GM23248 (cell line): ENCODE measurements at regions not wholly inside any gene's neighbourhood (a gene's known extent, or its start where the extent isn't known, plus 50 kb on each side); places are given as distances from the start of the nearest gene placed in this dataset.
"Not testable (repeated sequence)": the region's sequence is repeated elsewhere in the genome, so short reads cannot be mapped to it uniquely, and the experiment has no call there.

Experiments used
- DNase-seq: peaks from one replicate; pipeline ENCODE4 v3.0.0-alpha.2; 2015
- H2AFZ ChIP-seq: fragments of 200-600 bp; sonication (generic); 2 replicates; pipeline ENCODE4 v1.6.1; 2016; ENCODE audit warnings: antibody characterized with exemption
- H3F3A ChIP-seq: fragments of 200-600 bp; sonication (generic); 2 replicates; pipeline ENCODE4 v1.6.1; 2016; ENCODE audit warnings: mild to moderate bottlenecking, antibody characterized with exemption, mixed run types; ENCODE audit not compliant: insufficient read depth
- H3K27ac ChIP-seq: fragments of 200-600 bp; sonication (generic); 2 replicates; pipeline ENCODE4 v1.5.1; 2016; ENCODE audit warnings: mild to moderate bottlenecking
- H3K27me3 ChIP-seq: fragments of 200-600 bp; sonication (generic); replicated peaks from 2 replicates; pipeline ENCODE4 v1.6.1; 2016; ENCODE audit warnings: mild to moderate bottlenecking; ENCODE audit not compliant: insufficient read depth
- H3K36me3 ChIP-seq: fragments of 200-600 bp; sonication (generic); 2 replicates; pipeline ENCODE4 v1.6.1; 2016; ENCODE audit warnings: low read depth, mild to moderate bottlenecking
- H3K4me1 ChIP-seq: fragments of 200-600 bp; sonication (generic); 2 replicates; pipeline ENCODE4 v1.6.1; 2016; ENCODE audit warnings: mild to moderate bottlenecking; ENCODE audit not compliant: insufficient read depth
- H3K4me2 ChIP-seq: fragments of 200-600 bp; sonication (generic); one replicate; pipeline ENCODE4 v1.6.1; 2016; ENCODE audit warnings: mild to moderate bottlenecking; ENCODE audit not compliant: unreplicated experiment
- H3K4me3 ChIP-seq: fragments of 200-600 bp; sonication (generic); 2 replicates; pipeline ENCODE4 v1.5.1; 2016; ENCODE audit warnings: mild to moderate bottlenecking
- H3K79me2 ChIP-seq: fragments of 200-600 bp; sonication (generic); 2 replicates; pipeline ENCODE4 v1.6.1; 2016; ENCODE audit warnings: mild to moderate bottlenecking; ENCODE audit not compliant: insufficient read depth
- H3K9ac ChIP-seq: fragments of 200-600 bp; sonication (generic); 2 replicates; pipeline ENCODE4 v1.6.1; 2016; ENCODE audit warnings: mild to moderate bottlenecking
- H3K9me2 ChIP-seq: fragments of 200-600 bp; sonication (generic); 2 replicates; pipeline ENCODE4 v1.6.1; 2016; ENCODE audit warnings: mixed run types, mild to moderate bottlenecking, moderate library complexity; ENCODE audit not compliant: insufficient read depth
- H3K9me3 ChIP-seq: fragments of 200-600 bp; sonication (generic); one replicate; pipeline ENCODE4 v1.6.1; 2017; ENCODE audit warnings: low read depth
- H4K20me1 ChIP-seq: fragments of 200-600 bp; sonication (generic); 2 replicates; pipeline ENCODE4 v1.6.0; 2016; ENCODE audit not compliant: insufficient read depth
- EZH2 ChIP-seq: fragments of 200-600 bp; sonication (generic); IDR thresholded peaks from 2 replicates; pipeline ENCODE4 v1.6.1; 2018; ENCODE audit warnings: antibody characterized with exemption, mild to moderate bottlenecking; ENCODE audit not compliant: insufficient read depth, poor library complexity, severe bottlenecking
- EZH2phosphoT487 ChIP-seq: fragments of 200-600 bp; sonication (generic); IDR thresholded peaks from 2 replicates; pipeline ENCODE4 v1.6.1; 2018; ENCODE audit warnings: antibody characterized with exemption, moderate library complexity, mild to moderate bottlenecking, low read depth; ENCODE audit not compliant: insufficient read depth
- WGBS, 2 experiments: methylation state at CpG; one replicate each; pipeline ENCODE4 v1.1.6; 2015 to 2017; ENCODE audit warnings: low lambda C conversion rate in 2 of 2, low coverage in 1 of 2; ENCODE audit errors: missing lambda C conversion rate in 2 of 2; 5-methylcytosine and 5-hydroxymethylcytosine counted together
- in situ Hi-C: fragments of 300-500 bp; cut with MboI; formaldehyde crosslinking; loops from 2 replicates; pipeline ENCODE4 v1.15.0; 2020

- Histone ChIP-seq H3K9ac (no peak overlapping the region), H3K4me2 (no peak overlapping the region), H3K36me3 (no peaks in the 10 kb centered on the region), H3K27ac (no peak overlapping the region), H3F3A (0 out of 2 replicates have a peak, but pooled peaks cover 8% of the 10 kb centered on the region), H3K9me3 (no peaks in the 10 kb centered on the region), H3K4me1 (0 out of 2 replicates have a peak, but pooled peaks cover 4% of the 10 kb centered on the region), H2AFZ (no peak overlapping the region), H3K4me3 (no peak overlapping the region), H3K27me3 (peaks cover 34% of the 10 kb centered on the region), H3K9me2 (no peaks in the 10 kb centered on the region), H3K79me2 (no peaks in the 10 kb centered on the region), H4K20me1 (no peaks in the 10 kb centered on the region)
- 12 to 13% methylated on average over 8 of the region's 8 CpGs for WGBS, 2 experiments
- DNase-seq, result peak; percentile 89
- in situ Hi-C loops, result no loop called here
- TF ChIP-seq EZH2phosphoT487 (no peak), EZH2 (no peak)
Observed at GRCh38 chr16:22638393-22639206, 127.9 kb downstream of the NPIPB5 start.

DNA sequence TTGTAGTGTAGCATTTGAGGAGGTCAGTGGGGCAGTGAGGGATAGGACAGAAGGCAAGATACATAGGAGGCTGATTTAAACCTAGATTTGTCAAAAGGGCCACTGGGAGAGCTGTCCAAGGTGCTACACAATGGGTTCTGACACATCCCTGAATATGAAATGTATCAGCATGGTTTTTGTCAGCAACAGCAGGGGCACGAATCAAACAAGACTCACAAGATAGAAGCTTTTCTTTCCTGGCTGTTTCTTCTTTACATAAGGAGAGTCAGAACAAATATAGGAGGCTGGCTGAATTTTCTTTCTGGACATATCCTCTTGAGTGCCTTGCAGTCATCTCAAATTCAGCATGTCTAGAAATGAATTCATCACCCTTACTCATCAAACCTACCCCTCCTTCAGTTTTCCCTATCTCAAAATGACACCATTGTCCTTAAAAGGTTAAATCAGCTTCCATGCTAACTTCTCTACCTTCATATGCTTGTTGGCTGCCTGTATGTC is 130.5 kb downstream of the NPIPB5 start:
- Histone ChIP-seq H3K9ac (no peak overlapping the region), H3K36me3 (no peaks in the 10 kb centered on the region), H3K9me2 (no peaks in the 10 kb centered on the region), H3K9me3 (no peaks in the 10 kb centered on the region), H3F3A (0 out of 2 replicates have a peak, but pooled peaks cover 8% of the 10 kb centered on the region), H3K79me2 (no peaks in the 10 kb centered on the region), H3K27me3 (peaks cover 32% of the 10 kb centered on the region), H3K4me2 (no peak overlapping the region), H2AFZ (no peak overlapping the region), H4K20me1 (no peaks in the 10 kb centered on the region), H3K4me1 (0 out of 2 replicates have a peak, but pooled peaks cover 4% of the 10 kb centered on the region), H3K4me3 (no peak overlapping the region), H3K27ac (no peak overlapping the region)
- peak; percentile 61 for DNase-seq
- 8 to 24% methylated on average over 1 of the region's 1 CpG for WGBS, 2 experiments
- TF ChIP-seq EZH2phosphoT487, result no peak
- TF ChIP-seq EZH2, result no peak
- in situ Hi-C loops, result no loop called here

GRCh38 chr16:22642416-22643088 is 131.9 kb downstream of the NPIPB5 start:
- H3F3A ChIP-seq, result 0 out of 2 replicates have a peak, but pooled peaks cover 8% of the 10 kb centered on the region
- H3K79me2 ChIP-seq, result no peaks in the 10 kb centered on the region
- no peaks in the 10 kb centered on the region for H4K20me1 ChIP-seq
- 25 to 27% methylated on average over 9 of the region's 9 CpGs for WGBS, 2 experiments
- H3K27me3 ChIP-seq, result peaks cover 45% of the 10 kb centered on the region
- in situ Hi-C loops, result no loop called here
- no peaks in the 10 kb centered on the region for H3K36me3 ChIP-seq
- no peak overlapping the region for H3K4me2 ChIP-seq
- no peak overlapping the region for H3K4me3 ChIP-seq
- no peak for DNase-seq
- H2AFZ ChIP-seq, result no peak overlapping the region
- no peak overlapping the region for H3K27ac ChIP-seq
- no peaks in the 10 kb centered on the region for H3K9me3 ChIP-seq
- H3K4me1 ChIP-seq, result 0 out of 2 replicates have a peak, but pooled peaks cover 4% of the 10 kb centered on the region
- TF ChIP-seq EZH2 (no peak), EZH2phosphoT487 (no peak)
- no peak overlapping the region for H3K9ac ChIP-seq
- H3K9me2 ChIP-seq, result no peaks in the 10 kb centered on the region

GRCh38 chr16:22643203-22643602 is 132.5 kb downstream of the NPIPB5 start:
- H3F3A ChIP-seq, H3K4me2 ChIP-seq, H3K4me3 ChIP-seq, DNase-seq, H3K4me1 ChIP-seq, H3K9me2 ChIP-seq, H3K36me3 ChIP-seq, H3K79me2 ChIP-seq, H2AFZ ChIP-seq, H3K9me3 ChIP-seq, H4K20me1 ChIP-seq, H3K9ac ChIP-seq, in situ Hi-C loops, H3K27ac ChIP-seq: not testable (repeated sequence)
- peaks cover 47% of the 10 kb centered on the region for H3K27me3 ChIP-seq
- 60 to 67% methylated on average over 5 of the region's 5 CpGs for WGBS, 2 experiments
